GM12891 (cell line): ENCODE measurements at regions not wholly inside any gene's neighbourhood (a gene's known extent, or its start where the extent isn't known, plus 50 kb on each side); places are given as distances from the start of the nearest gene placed in this dataset.

Experiments
- POLR2AphosphoS5 ChIP-seq: IDR thresholded peaks from 2 replicates; pipeline ENCODE4 v1.6.1; 2011; ENCODE audit warnings: low read depth, low read length, control low read depth
- SPI1 ChIP-seq: IDR thresholded peaks from 2 replicates; pipeline ENCODE4 v1.6.1; 2011; ENCODE audit warnings: low read depth, low read length, control low read depth
- TAF1 ChIP-seq: IDR thresholded peaks from 2 replicates; pipeline ENCODE4 v1.6.1; 2011; ENCODE audit warnings: low read depth, low read length, control low read depth

DNA sequence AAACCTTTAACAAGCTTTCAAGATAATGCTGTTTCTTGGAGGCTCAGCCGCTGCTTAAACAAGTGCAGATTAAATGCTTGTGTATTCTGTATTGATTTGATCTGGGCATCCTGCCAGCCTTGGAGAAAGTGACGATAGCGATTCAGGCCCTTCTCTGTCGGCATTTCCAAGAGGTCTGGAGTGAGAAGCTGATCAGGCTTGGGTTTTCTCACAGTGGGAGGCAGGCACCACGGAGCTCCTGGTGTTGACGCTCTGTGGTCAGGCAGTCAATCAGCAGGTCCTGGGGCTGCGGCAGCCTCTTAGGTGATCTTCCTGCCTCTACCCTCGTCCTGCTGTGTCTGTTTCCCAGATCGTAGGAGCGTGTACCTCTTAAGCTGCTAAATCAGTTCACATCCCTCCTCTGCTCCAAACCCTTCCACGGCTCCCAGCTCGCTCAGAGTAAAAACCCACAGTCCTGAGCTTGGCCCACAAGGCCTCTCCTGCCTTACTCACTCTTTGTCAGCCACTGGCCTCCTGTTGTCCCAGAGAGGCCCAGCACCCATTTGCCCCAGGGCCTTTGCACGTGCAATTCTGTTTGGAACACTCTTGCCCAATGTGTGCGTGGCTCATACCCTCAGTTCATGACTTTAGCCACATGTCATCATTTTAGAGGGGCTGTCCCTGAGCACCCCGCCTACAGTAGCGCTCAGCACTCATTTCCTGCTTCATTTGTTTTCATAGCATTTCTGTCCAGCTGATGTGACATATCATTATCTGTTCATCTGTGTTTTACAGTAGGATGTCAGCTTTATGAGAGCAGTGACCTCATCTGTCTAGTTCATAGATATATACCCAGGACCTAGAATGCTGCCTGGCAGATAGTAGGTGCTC lies 155.4 kb downstream of the AACS start:
- TF ChIP-seq SPI1 (no peak), POLR2AphosphoS5 (no peak), TAF1 (no peak)
